Activated B cell treated with CpG ODN at 0.5 μM for 24 hours (primary cell): ENCODE measurements at regions not wholly inside any gene's neighbourhood (a gene's known extent, or its start where the extent isn't known, plus 50 kb on each side); places are given as distances from the start of the nearest gene placed in this dataset.

Experiments
- ATAC-seq: fragments of 200-7000 bp; cut with Tn5 transposase; one replicate; pipeline ENCODE4 v1.10.0; 2021; ENCODE audit warnings: low read depth, mild to moderate bottlenecking, moderate library complexity
- CTCF ChIA-PET: fragments of 350-600 bp; sonication (Branson Sonifier 250); formaldehyde crosslinking; loops from one replicate; lab custom pipeline; 2021; ENCODE audit warnings: antibody characterized with exemption; lab: Charles Lee
- POLR2A ChIA-PET: fragments of 350-600 bp; sonication (Branson Sonifier 250); formaldehyde crosslinking; loops from one replicate; lab custom pipeline; 2021; ENCODE audit warnings: antibody characterized with exemption; lab: Charles Lee
- DNase-seq: peaks from one replicate; pipeline ENCODE4 v3.0.0; 2022
- H3K27ac Mint-ChIP-seq: one replicate; pipeline ENCODE4 v1.8.0; 2020; ENCODE audit warnings: mixed read lengths
- H3K27me3 Mint-ChIP-seq: one replicate; pipeline ENCODE4 v1.8.0; 2021; ENCODE audit warnings: mixed read lengths
- H3K36me3 Mint-ChIP-seq: one replicate; pipeline ENCODE4 v1.8.0; 2021; ENCODE audit warnings: low read depth, mixed read lengths
- H3K4me1 Mint-ChIP-seq: one replicate; pipeline ENCODE4 v1.8.0; 2021; ENCODE audit warnings: mixed read lengths
- H3K4me3 Mint-ChIP-seq: one replicate; pipeline ENCODE4 v1.8.0; 2020; ENCODE audit warnings: mild to moderate bottlenecking, mixed read lengths
- H3K9me3 Mint-ChIP-seq: one replicate; pipeline ENCODE4 v1.8.0; 2020; ENCODE audit warnings: mixed read lengths
- intact Hi-C: fragments of 100-400 bp; cut with micrococcal nuclease; formaldehyde crosslinking; loops from one replicate; pipeline ENCODE4 v1.15.1; 2024
- TF ChIP-seq, protein P1 (sequence below): fragments of 200-600 bp; IDR thresholded peaks from one replicate; pipeline ENCODE4 v1.8.0; 2022; ENCODE audit warnings: antibody characterized with exemption, mild to moderate bottlenecking

DNA sequence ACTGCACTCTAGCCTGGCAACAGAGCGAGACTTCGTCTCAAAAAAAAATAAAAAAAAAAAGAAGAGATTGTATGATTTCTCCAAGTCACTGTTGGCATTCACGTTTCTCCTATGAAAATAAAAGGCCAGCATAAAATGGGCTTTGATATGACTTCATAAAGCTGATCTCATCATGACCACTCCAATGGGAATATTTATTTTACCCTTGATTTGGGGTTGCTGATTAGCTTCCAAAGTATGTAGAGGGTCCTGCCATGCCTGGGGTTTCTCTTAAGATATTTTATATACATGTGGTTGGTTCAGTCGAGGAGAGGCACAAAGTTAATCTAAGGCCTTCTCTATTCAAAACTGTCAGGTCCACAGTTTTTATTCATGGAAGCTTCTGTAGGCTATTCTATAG, 247.0 kb upstream of the TNC start:
- no peaks in the 10 kb centered on the region for H3K27me3 Mint-ChIP-seq
- H3K36me3 Mint-ChIP-seq = no peaks in the 10 kb centered on the region
- no peaks in the 10 kb centered on the region for H3K4me1 Mint-ChIP-seq
- CTCF ChIA-PET = no interaction called here
- no peaks in the 10 kb centered on the region for H3K9me3 Mint-ChIP-seq
- intact Hi-C loops = no loop called here
- H3K4me3 Mint-ChIP-seq = no peak overlapping the region
- POLR2A ChIA-PET = no interaction called here
- no peak for ATAC-seq
- no peak overlapping the region for H3K27ac Mint-ChIP-seq
- no peak for DNase-seq
- TF ChIP-seq, protein P1, sequence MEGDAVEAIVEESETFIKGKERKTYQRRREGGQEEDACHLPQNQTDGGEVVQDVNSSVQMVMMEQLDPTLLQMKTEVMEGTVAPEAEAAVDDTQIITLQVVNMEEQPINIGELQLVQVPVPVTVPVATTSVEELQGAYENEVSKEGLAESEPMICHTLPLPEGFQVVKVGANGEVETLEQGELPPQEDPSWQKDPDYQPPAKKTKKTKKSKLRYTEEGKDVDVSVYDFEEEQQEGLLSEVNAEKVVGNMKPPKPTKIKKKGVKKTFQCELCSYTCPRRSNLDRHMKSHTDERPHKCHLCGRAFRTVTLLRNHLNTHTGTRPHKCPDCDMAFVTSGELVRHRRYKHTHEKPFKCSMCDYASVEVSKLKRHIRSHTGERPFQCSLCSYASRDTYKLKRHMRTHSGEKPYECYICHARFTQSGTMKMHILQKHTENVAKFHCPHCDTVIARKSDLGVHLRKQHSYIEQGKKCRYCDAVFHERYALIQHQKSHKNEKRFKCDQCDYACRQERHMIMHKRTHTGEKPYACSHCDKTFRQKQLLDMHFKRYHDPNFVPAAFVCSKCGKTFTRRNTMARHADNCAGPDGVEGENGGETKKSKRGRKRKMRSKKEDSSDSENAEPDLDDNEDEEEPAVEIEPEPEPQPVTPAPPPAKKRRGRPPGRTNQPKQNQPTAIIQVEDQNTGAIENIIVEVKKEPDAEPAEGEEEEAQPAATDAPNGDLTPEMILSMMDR = no peak

DNA sequence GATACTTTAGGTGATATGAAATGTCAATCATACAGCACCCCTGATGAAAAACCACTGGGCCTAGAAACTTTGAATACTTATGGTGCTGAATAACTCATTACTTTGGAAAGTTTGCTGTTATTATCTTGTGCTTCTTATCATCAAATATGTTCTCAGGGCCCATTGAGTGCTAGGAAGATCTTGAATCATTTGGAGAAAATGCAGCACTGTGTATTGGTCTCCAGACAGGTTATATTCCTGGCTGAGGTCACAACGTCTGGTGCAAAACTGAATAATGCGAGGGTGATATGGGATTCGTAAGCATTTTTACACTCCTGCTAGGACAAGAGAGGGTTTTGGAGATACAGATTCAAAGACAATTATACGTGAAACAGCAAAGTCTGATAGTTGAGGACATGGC, 249.4 kb upstream of the TNC start:
- no peak overlapping the region for H3K27ac Mint-ChIP-seq
- H3K36me3 Mint-ChIP-seq = no peaks in the 10 kb centered on the region
- H3K27me3 Mint-ChIP-seq = no peaks in the 10 kb centered on the region
- intact Hi-C loops = no loop called here
- H3K9me3 Mint-ChIP-seq = peaks cover 3% of the 10 kb centered on the region
- ChIA-PET CTCF (no interaction called here), POLR2A (no interaction called here)
- ATAC-seq (no peak), DNase-seq (no peak)
- TF ChIP-seq, protein P1 = no peak
- H3K4me3 Mint-ChIP-seq = no peak overlapping the region
- H3K4me1 Mint-ChIP-seq = no peaks in the 10 kb centered on the region

DNA sequence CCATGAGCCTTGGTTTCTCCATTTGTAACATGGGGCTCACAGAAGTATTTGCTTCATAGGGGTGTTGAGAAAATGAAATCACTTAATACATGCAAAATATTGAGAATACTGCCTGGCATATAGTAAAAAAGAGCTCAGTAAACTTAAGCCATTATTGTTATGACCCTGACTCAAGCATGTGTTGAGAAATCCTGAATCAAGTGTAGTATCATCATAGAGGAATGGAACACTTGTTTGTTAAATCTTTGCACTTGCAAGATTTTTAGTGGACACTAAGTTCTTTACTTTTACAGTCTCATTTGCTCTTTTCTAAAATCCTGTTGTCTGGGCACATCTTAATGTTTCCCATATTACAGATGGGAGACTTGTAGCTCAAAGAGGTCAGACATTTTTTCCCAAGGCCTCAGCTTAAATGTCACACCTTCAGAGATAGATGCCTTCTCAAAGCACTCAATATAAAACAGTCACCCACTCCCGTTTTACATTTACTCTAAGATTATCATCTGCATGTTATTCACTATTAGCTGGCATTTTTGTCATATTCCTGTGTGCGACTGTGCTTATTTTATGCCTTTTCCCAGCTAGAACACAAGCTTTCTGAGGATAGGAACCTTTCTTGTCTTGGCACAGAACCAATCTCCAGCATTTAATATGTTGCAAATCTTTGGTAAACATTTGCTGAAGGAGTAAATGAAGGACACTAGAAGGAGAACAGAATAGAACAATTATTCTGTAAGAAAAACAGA, 250.0 kb upstream of the TNC start:
- TF ChIP-seq, protein P1 = no peak
- intact Hi-C loops = no loop called here
- ChIA-PET CTCF (no interaction called here), POLR2A (no interaction called here)
- Mint-ChIP-seq H3K27me3 (no peaks in the 10 kb centered on the region), H3K4me3 (no peak overlapping the region), H3K9me3 (peaks cover 3% of the 10 kb centered on the region), H3K27ac (no peak overlapping the region), H3K4me1 (no peaks in the 10 kb centered on the region), H3K36me3 (no peaks in the 10 kb centered on the region)
- DNase-seq (no peak), ATAC-seq (no peak)

DNA sequence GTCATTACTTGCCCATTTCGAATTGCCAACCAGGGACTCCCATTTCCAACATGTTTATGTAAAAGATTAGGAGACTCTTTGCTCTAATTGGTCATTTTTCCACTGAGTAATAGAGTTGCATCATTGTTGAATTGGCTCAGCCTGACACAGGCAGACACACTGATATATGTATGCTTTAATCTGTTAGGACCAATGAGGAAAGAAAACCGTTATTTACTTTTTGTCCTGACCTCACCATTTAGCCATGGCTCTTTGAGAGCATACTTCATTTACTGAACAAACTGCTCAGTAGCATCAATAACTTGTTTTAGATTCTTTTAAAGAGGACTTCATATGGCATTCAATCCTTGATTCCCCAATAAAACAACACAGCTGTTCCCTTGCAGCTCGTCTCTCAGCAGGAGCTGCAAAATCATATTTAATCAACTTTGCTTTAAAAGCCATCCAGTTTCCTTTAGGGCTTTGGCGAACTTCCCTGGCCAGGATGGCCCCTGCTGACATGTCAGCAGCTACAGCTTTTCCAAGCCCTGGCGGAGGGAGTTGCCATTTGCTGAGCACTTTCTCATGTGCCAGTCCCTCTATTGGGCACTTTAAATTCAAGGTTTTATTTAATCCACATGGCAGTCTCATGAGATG, 251.5 kb upstream of the TNC start:
- H3K27ac Mint-ChIP-seq = no peak overlapping the region

More for the DNA sequence above, 251.5 kb upstream of the TNC start:
- TF ChIP-seq, protein P1 = no peak
- Mint-ChIP-seq H3K9me3 (peaks cover 3% of the 10 kb centered on the region), H3K4me3 (no peak overlapping the region), H3K4me1 (no peaks in the 10 kb centered on the region), H3K27me3 (no peaks in the 10 kb centered on the region), H3K36me3 (no peaks in the 10 kb centered on the region)
- intact Hi-C loops = no loop called here
- DNase-seq (no peak), ATAC-seq (no peak)
- CTCF ChIA-PET = no interaction called here
- POLR2A ChIA-PET = no interaction called here
